GM23248 (cell line): ENCODE measurements at regions not wholly inside any gene's neighbourhood (a gene's known extent, or its start where the extent isn't known, plus 50 kb on each side); places are given as distances from the start of the nearest gene placed in this dataset.

Experiments used
- DNase-seq: peaks from one replicate; pipeline ENCODE4 v3.0.0-alpha.2; 2015
- H2AFZ ChIP-seq: fragments of 200-600 bp; sonication (generic); 2 replicates; pipeline ENCODE4 v1.6.1; 2016; ENCODE audit warnings: antibody characterized with exemption
- H3F3A ChIP-seq: fragments of 200-600 bp; sonication (generic); 2 replicates; pipeline ENCODE4 v1.6.1; 2016; ENCODE audit warnings: mild to moderate bottlenecking, antibody characterized with exemption, mixed run types; ENCODE audit not compliant: insufficient read depth
- H3K27ac ChIP-seq: fragments of 200-600 bp; sonication (generic); 2 replicates; pipeline ENCODE4 v1.5.1; 2016; ENCODE audit warnings: mild to moderate bottlenecking
- H3K27me3 ChIP-seq: fragments of 200-600 bp; sonication (generic); replicated peaks from 2 replicates; pipeline ENCODE4 v1.6.1; 2016; ENCODE audit warnings: mild to moderate bottlenecking; ENCODE audit not compliant: insufficient read depth
- H3K36me3 ChIP-seq: fragments of 200-600 bp; sonication (generic); 2 replicates; pipeline ENCODE4 v1.6.1; 2016; ENCODE audit warnings: low read depth, mild to moderate bottlenecking
- H3K4me1 ChIP-seq: fragments of 200-600 bp; sonication (generic); 2 replicates; pipeline ENCODE4 v1.6.1; 2016; ENCODE audit warnings: mild to moderate bottlenecking; ENCODE audit not compliant: insufficient read depth
- H3K4me2 ChIP-seq: fragments of 200-600 bp; sonication (generic); one replicate; pipeline ENCODE4 v1.6.1; 2016; ENCODE audit warnings: mild to moderate bottlenecking; ENCODE audit not compliant: unreplicated experiment
- H3K4me3 ChIP-seq: fragments of 200-600 bp; sonication (generic); 2 replicates; pipeline ENCODE4 v1.5.1; 2016; ENCODE audit warnings: mild to moderate bottlenecking
- H3K79me2 ChIP-seq: fragments of 200-600 bp; sonication (generic); 2 replicates; pipeline ENCODE4 v1.6.1; 2016; ENCODE audit warnings: mild to moderate bottlenecking; ENCODE audit not compliant: insufficient read depth
- H3K9ac ChIP-seq: fragments of 200-600 bp; sonication (generic); 2 replicates; pipeline ENCODE4 v1.6.1; 2016; ENCODE audit warnings: mild to moderate bottlenecking
- H3K9me2 ChIP-seq: fragments of 200-600 bp; sonication (generic); 2 replicates; pipeline ENCODE4 v1.6.1; 2016; ENCODE audit warnings: mixed run types, mild to moderate bottlenecking, moderate library complexity; ENCODE audit not compliant: insufficient read depth
- H3K9me3 ChIP-seq: fragments of 200-600 bp; sonication (generic); one replicate; pipeline ENCODE4 v1.6.1; 2017; ENCODE audit warnings: low read depth
- H4K20me1 ChIP-seq: fragments of 200-600 bp; sonication (generic); 2 replicates; pipeline ENCODE4 v1.6.0; 2016; ENCODE audit not compliant: insufficient read depth
- EZH2 ChIP-seq: fragments of 200-600 bp; sonication (generic); IDR thresholded peaks from 2 replicates; pipeline ENCODE4 v1.6.1; 2018; ENCODE audit warnings: antibody characterized with exemption, mild to moderate bottlenecking; ENCODE audit not compliant: insufficient read depth, poor library complexity, severe bottlenecking
- EZH2phosphoT487 ChIP-seq: fragments of 200-600 bp; sonication (generic); IDR thresholded peaks from 2 replicates; pipeline ENCODE4 v1.6.1; 2018; ENCODE audit warnings: antibody characterized with exemption, moderate library complexity, mild to moderate bottlenecking, low read depth; ENCODE audit not compliant: insufficient read depth
- WGBS, 2 experiments: methylation state at CpG; one replicate each; pipeline ENCODE4 v1.1.6; 2015 to 2017; ENCODE audit warnings: low lambda C conversion rate in 2 of 2, low coverage in 1 of 2; ENCODE audit errors: missing lambda C conversion rate in 2 of 2; 5-methylcytosine and 5-hydroxymethylcytosine counted together
- in situ Hi-C: fragments of 300-500 bp; cut with MboI; formaldehyde crosslinking; loops from 2 replicates; pipeline ENCODE4 v1.15.0; 2020

DNA sequence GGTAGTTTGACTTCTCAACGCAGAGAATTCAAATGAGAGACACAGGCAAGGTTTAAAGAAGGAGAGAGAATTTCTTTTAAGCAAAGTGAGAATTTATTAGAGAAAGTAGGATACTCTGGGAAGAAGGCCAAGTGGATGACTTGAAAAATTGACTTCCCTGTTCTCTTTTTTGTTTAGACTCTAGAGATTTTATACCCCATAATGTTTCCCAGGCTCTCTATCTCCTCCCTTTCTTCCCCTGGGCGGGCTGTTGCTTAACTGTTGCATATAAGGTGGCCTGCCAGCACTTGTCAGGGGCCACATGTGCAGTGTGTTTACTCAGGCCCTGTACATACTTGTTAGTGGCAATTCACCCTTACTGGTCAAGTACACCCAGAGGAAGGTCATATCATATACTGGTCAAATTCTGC, 403.7 kb downstream of the SLC6A15 start:
- peak overlapping the region; percentile 39 for H3K9ac ChIP-seq
- H3K9me2 ChIP-seq: no peaks in the 10 kb centered on the region
- H3K4me3 ChIP-seq: peak overlapping the region; percentile 35
- H3K27ac ChIP-seq: peak overlapping the region; percentile 69
- peak overlapping the region; percentile 75 for H2AFZ ChIP-seq
- H3K27me3 ChIP-seq: no peaks in the 10 kb centered on the region
- no peak for TF ChIP-seq EZH2phosphoT487
- no peak for TF ChIP-seq EZH2
- no peaks in the 10 kb centered on the region for H3K36me3 ChIP-seq
- no peaks in the 10 kb centered on the region for H3K9me3 ChIP-seq
- peak overlapping the region; percentile 22 for H3K4me2 ChIP-seq
- in situ Hi-C loops: loop anchor here (10.0 kb wide), 1 partner anchor 336 kb away; no protein-coding TSS in a partner anchor
- H3F3A ChIP-seq: peaks cover 20% of the 10 kb centered on the region; the same call in 1 of the 2 replicates
- no peaks in the 10 kb centered on the region for H3K79me2 ChIP-seq
- peaks cover 18% of the 10 kb centered on the region; the same call in 1 of the 2 replicates for H3K4me1 ChIP-seq
- no peaks in the 10 kb centered on the region for H4K20me1 ChIP-seq
- DNase-seq: peak; percentile 61
- 18 to 21% methylated on average over 2 of the region's 2 CpGs for WGBS, 2 experiments

DNA sequence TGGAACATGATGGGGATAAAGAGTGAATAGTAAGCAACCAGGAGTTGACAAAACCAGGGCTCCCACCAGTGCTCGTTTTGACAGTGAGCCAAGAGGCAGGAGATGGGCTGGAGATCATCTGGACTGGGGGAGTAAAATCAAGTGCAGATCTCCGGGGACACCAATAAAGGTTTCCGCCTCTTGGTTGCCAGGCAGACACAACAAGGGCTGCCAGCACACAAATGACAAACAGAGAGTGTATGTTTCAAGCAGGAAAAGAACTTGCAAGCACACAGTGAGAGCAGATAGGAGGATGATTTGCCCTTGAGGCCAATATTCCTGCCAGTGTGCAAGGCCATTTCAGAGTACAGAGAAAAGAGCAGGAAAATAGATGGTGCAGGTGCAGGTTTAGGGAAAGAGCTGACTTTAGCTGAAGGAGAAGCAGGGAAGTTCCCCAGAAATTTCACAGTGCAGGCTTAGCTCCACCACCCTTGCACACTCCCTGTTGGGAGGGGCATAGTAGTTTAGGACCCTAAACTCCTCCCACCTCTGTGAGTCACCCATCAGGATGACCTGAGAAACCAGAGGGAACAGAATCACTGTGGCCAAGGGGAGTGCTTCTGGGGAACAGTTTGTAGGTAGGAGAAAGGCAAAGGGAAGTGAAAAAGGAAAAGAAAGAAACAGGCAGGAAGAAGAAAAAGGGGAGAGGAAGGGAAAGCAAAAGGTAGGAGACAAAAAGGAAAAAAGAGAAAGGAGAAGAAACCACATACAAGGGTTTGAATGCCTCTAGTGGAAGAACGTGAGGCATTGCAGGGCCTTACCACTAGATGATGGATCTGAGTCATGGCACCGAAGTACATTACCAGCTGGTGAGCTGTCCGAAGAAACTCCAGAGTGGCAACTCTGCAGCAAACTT, 404.4 kb downstream of the SLC6A15 start:
- peak overlapping the region; percentile 39 for H3K9ac ChIP-seq
- in situ Hi-C loops: loop anchor here (10.0 kb wide), 1 partner anchor 337 kb away; no protein-coding TSS in a partner anchor
- H3K4me2 ChIP-seq: peak overlapping the region; percentile 44
- TF ChIP-seq EZH2phosphoT487 (no peak), EZH2 (no peak)
- 10 to 17% methylated on average over 6 of the region's 6 CpGs for WGBS, 2 experiments
- peaks cover 20% of the 10 kb centered on the region; the same call in 1 of the 2 replicates for H3F3A ChIP-seq
- H3K36me3 ChIP-seq: no peaks in the 10 kb centered on the region
- H3K27ac ChIP-seq: peak overlapping the region; percentile 69
- no peaks in the 10 kb centered on the region for H3K79me2 ChIP-seq
- no peaks in the 10 kb centered on the region for H3K9me2 ChIP-seq
- no peaks in the 10 kb centered on the region for H3K9me3 ChIP-seq
- no peaks in the 10 kb centered on the region for H4K20me1 ChIP-seq
- no peaks in the 10 kb centered on the region for H3K27me3 ChIP-seq
- H2AFZ ChIP-seq: peak overlapping the region; percentile 75
- peak overlapping the region; percentile 35; the same call in 1 of the 2 replicates for H3K4me3 ChIP-seq
- peak; percentile 95 for DNase-seq
- H3K4me1 ChIP-seq: peaks cover 18% of the 10 kb centered on the region; the same call in 1 of the 2 replicates

DNA sequence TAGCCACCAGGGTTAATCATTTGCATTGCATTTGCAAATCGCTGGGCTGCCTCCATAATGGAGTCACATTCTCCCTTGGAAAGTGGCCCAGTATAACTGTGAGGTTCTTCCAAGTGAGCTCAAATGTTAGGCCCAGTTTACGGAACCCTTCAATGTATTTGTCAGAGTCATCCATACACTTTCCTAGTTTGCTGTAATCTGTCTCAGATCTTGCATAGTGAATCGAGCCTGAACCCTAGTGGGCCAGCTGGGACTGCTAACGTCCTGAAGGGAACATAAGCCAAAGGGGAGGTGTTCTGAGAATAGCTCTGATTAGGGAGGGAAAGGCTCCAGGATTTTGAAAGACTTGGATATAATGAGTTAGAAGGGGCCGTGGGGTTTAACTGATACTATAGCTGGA, 406.3 kb downstream of the SLC6A15 start:
- in situ Hi-C loops: loop anchor here (10.0 kb wide), 1 partner anchor 339 kb away; no protein-coding TSS in a partner anchor

DNA sequence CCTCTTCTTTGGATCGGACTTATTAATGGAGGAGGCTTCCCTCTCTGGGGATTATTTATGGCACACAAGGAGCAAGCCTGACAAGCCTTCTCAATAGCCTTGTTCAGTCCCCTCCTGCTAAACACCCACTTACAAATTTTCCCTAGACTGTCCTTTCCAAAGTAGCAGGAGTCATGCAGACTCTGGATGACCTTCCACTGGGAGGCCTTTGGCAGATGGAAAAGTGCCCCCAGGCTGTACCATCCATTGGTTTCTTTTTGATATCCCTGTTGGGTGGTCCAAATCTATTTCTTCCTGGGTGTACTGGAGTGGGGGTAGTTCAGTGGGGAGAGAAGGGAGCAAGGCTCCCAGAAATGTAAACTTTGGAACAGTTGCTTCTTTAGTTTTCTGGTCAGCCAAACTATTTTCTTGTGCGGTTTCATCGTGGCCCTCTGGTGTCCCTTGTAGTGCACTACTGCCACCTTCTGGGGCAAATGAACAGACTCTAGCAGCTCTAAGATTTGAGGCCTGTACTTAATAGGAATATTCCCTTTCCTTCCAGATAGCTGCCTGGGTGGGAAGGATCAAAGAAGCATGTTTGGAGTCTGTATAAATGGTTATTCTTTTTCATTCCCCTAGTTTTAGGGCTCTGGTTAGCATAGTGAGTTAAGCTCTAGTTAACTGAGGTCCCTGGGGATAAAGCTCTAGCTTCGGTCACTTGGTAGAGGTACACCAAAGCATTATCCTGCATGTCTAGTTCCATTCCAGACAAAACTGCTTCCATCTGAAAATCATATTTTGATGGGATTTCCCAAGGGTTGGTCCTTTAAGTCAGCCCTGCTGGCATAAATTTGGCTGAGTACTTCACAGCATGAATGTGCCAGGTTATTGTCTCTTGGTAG, 409.5 kb downstream of the SLC6A15 start:
- Histone ChIP-seq H4K20me1 (no peaks in the 10 kb centered on the region), H3K9me3 (no peaks in the 10 kb centered on the region), H2AFZ (peak overlapping the region; percentile 71), H3K4me1 (no peaks in the 10 kb centered on the region), H3K79me2 (no peaks in the 10 kb centered on the region), H3K9me2 (no peaks in the 10 kb centered on the region), H3F3A (0 out of 2 replicates have a peak, but pooled peaks cover 3% of the 10 kb centered on the region), H3K4me3 (no peak overlapping the region), H3K27ac (no peak overlapping the region), H3K4me2 (no peak overlapping the region), H3K27me3 (no peaks in the 10 kb centered on the region), H3K9ac (no peak overlapping the region), H3K36me3 (no peaks in the 10 kb centered on the region)
- in situ Hi-C loops: loop anchor here (10.0 kb wide), 1 partner anchor 342 kb away; no protein-coding TSS in a partner anchor
- WGBS, 2 experiments: 55 to 70% methylated on average over 4 of the region's 4 CpGs
- peak; percentile 81 for DNase-seq
- no peak for TF ChIP-seq EZH2phosphoT487
- no peak for TF ChIP-seq EZH2

More for the DNA sequence above, 406.3 kb downstream of the SLC6A15 start:
- no peaks in the 10 kb centered on the region for H4K20me1 ChIP-seq
- H2AFZ ChIP-seq: no peak overlapping the region
- peaks cover 20% of the 10 kb centered on the region; the same call in 1 of the 2 replicates for H3F3A ChIP-seq
- H3K36me3 ChIP-seq: no peaks in the 10 kb centered on the region
- no peak for DNase-seq
- no peak overlapping the region for H3K9ac ChIP-seq
- no peaks in the 10 kb centered on the region for H3K9me3 ChIP-seq
- no peak overlapping the region for H3K27ac ChIP-seq
- peaks cover 12% of the 10 kb centered on the region; the same call in 1 of the 2 replicates for H3K4me1 ChIP-seq
- WGBS, 2 experiments: 38% methylated on average over 5 of the region's 5 CpGs
- no peaks in the 10 kb centered on the region for H3K27me3 ChIP-seq
- no peaks in the 10 kb centered on the region for H3K9me2 ChIP-seq
- TF ChIP-seq EZH2phosphoT487 (no peak), EZH2 (no peak)
- no peak overlapping the region for H3K4me2 ChIP-seq
- H3K79me2 ChIP-seq: no peaks in the 10 kb centered on the region
- H3K4me3 ChIP-seq: no peak overlapping the region
